Psoas muscle (tissue), 7 donors: ENCODE measurements at regions not wholly inside any gene's neighbourhood (a gene's known extent, or its start where the extent isn't known, plus 50 kb on each side); places are given as distances from the start of the nearest gene placed in this dataset.
"Not testable (repeated sequence)": the region's sequence is repeated elsewhere in the genome, so short reads cannot be mapped to it uniquely, and the experiment has no call there.

Source experiments
- ATAC-seq, 4 donors: fragments of 200-7000 bp; cut with Tn5 transposase; one replicate each; pipeline ENCODE4 v1.9.1; 2020; ENCODE audit warnings: moderate library complexity in 3 of 4, mild to moderate bottlenecking in 2 of 4
- DNase-seq, 2 donors: peaks; one replicate each; pipeline ENCODE4 v3.0.0-alpha.2; 2020
- H3K27ac ChIP-seq: fragments of 200-600 bp; one replicate; pipeline ENCODE4 v1.8.0; 2022
- H3K27me3 ChIP-seq, 3 donors: fragments of 200-600 bp in 1 of 3; one replicate each; pipeline versions ENCODE4 v1.6.1 to v1.8.0; 2013 to 2022; ENCODE audit warnings: low read length in 2 of 3, mild to moderate bottlenecking in 2 of 3, moderate library complexity in 1 of 3; ENCODE audit not compliant: insufficient read depth in 3 of 3
- H3K36me3 ChIP-seq, 2 donors: fragments of 200-600 bp in 1 of 2; one replicate each; pipeline versions ENCODE4 v1.6.1 to v1.8.0; 2013 to 2022; ENCODE audit warnings: low read depth in 1 of 2, mild to moderate bottlenecking in 1 of 2, moderate library complexity in 1 of 2; ENCODE audit not compliant: insufficient read depth in 1 of 2
- H3K4me1 ChIP-seq: fragments of 200-600 bp; one replicate; pipeline ENCODE4 v1.8.0; 2022
- H3K4me3 ChIP-seq: fragments of 200-600 bp; one replicate; pipeline ENCODE4 v1.8.0; 2022; ENCODE audit warnings: mild to moderate bottlenecking
- H3K9me3 ChIP-seq: fragments of 200-600 bp; one replicate; pipeline ENCODE4 v1.8.0; 2022
- WGBS, 3 donors: extraction: QIAGEN DNeasy Blood & Tissue Kit; methylation state at CpG; one replicate each; pipeline versions ENCODE4 v1.1.6 to v1.1.7; 2013; 5-methylcytosine and 5-hydroxymethylcytosine counted together
- intact Hi-C, 2 donors: fragments of 100-400 bp; cut with DNase I; formaldehyde crosslinking; loops; one replicate each; pipeline versions ENCODE4 v1.11.0 to v1.14.2; 2022
- TF ChIP-seq, protein P1 (sequence below): fragments of 200-600 bp; IDR thresholded peaks from one replicate; pipeline ENCODE4 v1.8.0; 2022; ENCODE audit warnings: antibody characterized with exemption
- donor health status: healthy with polysubstance abuse.
- donor health status: DM: no; HTN: no; CAD: no; lungs with moderate emphysema.
- donor health status: Bipolar disorder and iron deficiency.
- donor health status: healthy.
- donor health status: DM: yes; HTN: yes; CAD: no.
- donor health status: DM: no; HTN: no; CAD: no.
- donor health status: DM: yes; HTN: yes; CAD: no.

DNA sequence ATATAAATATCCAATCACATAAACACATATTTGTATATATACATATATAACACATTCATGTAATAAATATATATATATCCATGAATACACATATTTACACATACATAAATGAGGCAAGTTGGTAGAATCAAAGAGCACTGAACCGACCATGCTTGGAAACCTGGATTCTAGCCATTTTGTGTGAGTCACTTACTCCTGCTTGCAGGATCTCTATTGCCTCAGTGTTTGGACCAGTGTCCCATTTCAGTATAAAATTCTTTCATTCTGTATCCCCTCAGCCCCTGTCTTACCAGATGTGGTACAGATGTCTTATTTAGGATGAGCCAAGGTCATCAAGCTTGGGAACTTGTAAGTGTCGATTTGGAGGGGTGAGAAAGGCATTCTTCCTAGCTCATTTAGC lies 391.4 kb upstream of the FRG2C start:
- peak in 1 of 4 donors; percentile 52 for ATAC-seq
- no peak for DNase-seq
- intact Hi-C loops: no loop called here
- Histone ChIP-seq H3K27me3 (peaks cover 0 to under 1% (median 0%) of the 10 kb centered on the region in 3 donors), H3K9me3 (no peaks in the 10 kb centered on the region), H3K27ac (no peak overlapping the region), H3K4me1 (no peaks in the 10 kb centered on the region), H3K36me3 (no peaks in the 10 kb centered on the region), H3K4me3 (no peak overlapping the region)
- 11 to 20% (median 11%) methylated on average over 2 of the region's 2 CpGs for WGBS, 3 donors
- TF ChIP-seq, protein P1, sequence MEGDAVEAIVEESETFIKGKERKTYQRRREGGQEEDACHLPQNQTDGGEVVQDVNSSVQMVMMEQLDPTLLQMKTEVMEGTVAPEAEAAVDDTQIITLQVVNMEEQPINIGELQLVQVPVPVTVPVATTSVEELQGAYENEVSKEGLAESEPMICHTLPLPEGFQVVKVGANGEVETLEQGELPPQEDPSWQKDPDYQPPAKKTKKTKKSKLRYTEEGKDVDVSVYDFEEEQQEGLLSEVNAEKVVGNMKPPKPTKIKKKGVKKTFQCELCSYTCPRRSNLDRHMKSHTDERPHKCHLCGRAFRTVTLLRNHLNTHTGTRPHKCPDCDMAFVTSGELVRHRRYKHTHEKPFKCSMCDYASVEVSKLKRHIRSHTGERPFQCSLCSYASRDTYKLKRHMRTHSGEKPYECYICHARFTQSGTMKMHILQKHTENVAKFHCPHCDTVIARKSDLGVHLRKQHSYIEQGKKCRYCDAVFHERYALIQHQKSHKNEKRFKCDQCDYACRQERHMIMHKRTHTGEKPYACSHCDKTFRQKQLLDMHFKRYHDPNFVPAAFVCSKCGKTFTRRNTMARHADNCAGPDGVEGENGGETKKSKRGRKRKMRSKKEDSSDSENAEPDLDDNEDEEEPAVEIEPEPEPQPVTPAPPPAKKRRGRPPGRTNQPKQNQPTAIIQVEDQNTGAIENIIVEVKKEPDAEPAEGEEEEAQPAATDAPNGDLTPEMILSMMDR: no peak

- H3K4me3 ChIP-seq, H3K27me3 ChIP-seq, intact Hi-C loops, H3K27ac ChIP-seq, H3K9me3 ChIP-seq, DNase-seq, H3K4me1 ChIP-seq, H3K36me3 ChIP-seq: not testable (repeated sequence)
- WGBS, 3 donors: 45 to 60% (median 52%) methylated on average over 3 of the region's 3 CpGs
- ATAC-seq: peak in 1 of 4 donors; percentile 40
Measured at GRCh38 chr3:75285531-75286148, 378.5 kb upstream of the FRG2C start.

DNA sequence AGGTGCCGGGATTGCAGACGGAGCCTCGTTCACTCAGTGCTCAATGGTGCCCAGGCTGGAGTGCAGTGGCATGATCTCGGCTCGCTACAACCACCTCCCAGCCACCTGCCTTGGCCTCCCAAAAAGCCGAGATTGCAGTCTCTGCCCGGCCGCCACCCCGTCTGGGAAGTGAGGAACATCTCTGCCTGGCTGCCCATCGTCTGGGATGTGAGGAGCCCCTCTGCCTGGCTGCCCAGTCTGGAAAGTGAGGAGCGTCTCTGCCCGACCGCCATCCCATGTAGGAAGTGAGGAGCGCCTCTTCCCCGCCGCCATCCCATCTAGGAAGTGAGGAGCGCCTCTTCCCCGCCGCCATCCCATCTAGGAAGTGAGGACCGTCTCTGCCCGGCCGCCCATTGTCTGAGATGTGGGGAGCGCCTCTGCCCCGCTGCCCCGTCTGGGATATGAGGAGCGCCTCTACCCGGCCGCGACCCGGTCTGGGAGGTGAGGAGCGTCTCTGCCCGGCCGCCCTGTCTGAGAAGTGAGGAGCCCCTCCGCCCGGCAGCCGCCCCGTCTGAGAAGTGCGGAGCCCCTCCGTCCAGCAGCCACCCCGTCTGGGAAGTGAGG lies 375.1 kb upstream of the FRG2C start:
- H3K27ac ChIP-seq, H3K4me1 ChIP-seq, ATAC-seq, H3K27me3 ChIP-seq, H3K36me3 ChIP-seq, H3K4me3 ChIP-seq, H3K9me3 ChIP-seq, DNase-seq, intact Hi-C loops: not testable (repeated sequence)
- WGBS, 3 donors: 95 to 96% (median 96%) methylated on average over 25 to 37 of the region's 40 CpGs

DNA sequence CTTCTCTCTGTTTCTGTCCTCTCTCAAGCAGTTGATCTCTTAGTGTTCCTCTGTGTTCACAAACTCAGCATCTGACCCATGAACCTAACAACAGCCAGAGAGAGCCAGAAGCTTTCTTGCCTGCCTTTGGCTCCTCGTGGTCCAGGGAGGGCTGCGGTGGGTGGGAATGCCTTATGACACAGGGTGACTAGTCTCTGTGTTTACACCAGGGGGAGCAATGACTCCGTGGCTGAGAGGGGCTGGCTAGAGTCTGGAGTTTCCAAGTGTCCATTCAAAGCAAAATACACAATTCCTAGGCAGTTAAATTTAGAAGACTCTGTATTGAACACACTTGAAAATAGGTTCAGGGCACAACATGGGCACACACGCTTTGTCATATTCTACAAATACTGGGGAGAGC lies 370.0 kb upstream of the FRG2C start:
- H3K9me3 ChIP-seq: no peaks in the 10 kb centered on the region
- 3 to 6% (median 6%) methylated on average over 4 of the region's 4 CpGs for whole genome bisulfite sequencing, 3 donors
- peak; percentile 89 to 96 (median 92) for ATAC-seq
- peak in 1 of 2 donors; percentile 25 for DNase-seq
- no peak overlapping the region for H3K4me3 ChIP-seq
- H3K27ac ChIP-seq: no peak overlapping the region
- intact Hi-C loops: loop anchor here (5.0 to 10.0 kb wide), 3 partner anchors 131 to 351 kb away; no protein-coding TSS in a partner anchor
- TF ChIP-seq, protein P1: peak; percentile 70
- no peaks in the 10 kb centered on the region for H3K36me3 ChIP-seq
- H3K27me3 ChIP-seq: no peaks in the 10 kb centered on the region
- no peaks in the 10 kb centered on the region for H3K4me1 ChIP-seq

DNA sequence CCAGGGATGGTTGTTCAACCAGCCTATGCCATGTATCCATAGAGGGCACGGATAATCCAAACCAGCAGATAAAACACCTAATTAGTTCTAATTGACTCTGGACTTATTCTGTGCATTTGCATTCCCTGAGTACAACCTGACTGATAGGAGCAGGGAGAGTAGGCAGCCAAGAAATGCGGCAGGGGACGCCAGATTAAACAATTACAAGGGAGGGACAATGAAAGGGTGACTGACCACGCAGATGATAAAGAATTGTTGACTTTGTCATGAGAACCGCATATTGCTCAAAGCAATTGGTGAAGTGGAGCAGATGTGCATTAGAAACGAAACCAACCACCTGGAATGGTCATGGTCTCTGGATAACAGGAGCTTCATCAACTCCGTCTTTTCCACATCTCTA lies 369.1 kb upstream of the FRG2C start:
- intact Hi-C loops: loop anchor here (5.0 to 10.0 kb wide), 3 partner anchors 130 to 350 kb away; no protein-coding TSS in a partner anchor
- H3K27me3 ChIP-seq: no peaks in the 10 kb centered on the region
- WGBS, 3 donors: 78 to 89% (median 86%) methylated on average over 7 of the region's 7 CpGs
- no peaks in the 10 kb centered on the region for H3K9me3 ChIP-seq
- DNase-seq: no peak
- ATAC-seq: no peak
- no peaks in the 10 kb centered on the region for H3K36me3 ChIP-seq
- H3K4me1 ChIP-seq: no peaks in the 10 kb centered on the region
- H3K27ac ChIP-seq: no peak overlapping the region
- TF ChIP-seq, protein P1: no peak
- H3K4me3 ChIP-seq: no peak overlapping the region
